Nephron progenitor cell (in vitro differentiated cells): ENCODE measurements at regions not wholly inside any gene's neighbourhood (a gene's known extent, or its start where the extent isn't known, plus 50 kb on each side); places are given as distances from the start of the nearest gene placed in this dataset.

Source experiments
- DNase-seq: peaks from one replicate; pipeline ENCODE4 v3.0.0; 2021
- H3K27ac Mint-ChIP-seq: 2 replicates; pipeline ENCODE4 v1.8.0; 2021; ENCODE audit warnings: mild to moderate bottlenecking, moderate library complexity, mixed read lengths
- H3K27me3 Mint-ChIP-seq: 2 replicates; pipeline ENCODE4 v1.8.0; 2021; ENCODE audit warnings: mild to moderate bottlenecking, low read depth, mixed read lengths; ENCODE audit not compliant: poor library complexity
- H3K36me3 Mint-ChIP-seq: 2 replicates; pipeline ENCODE4 v1.8.0; 2021; ENCODE audit warnings: low read depth, mixed read lengths
- H3K4me1 Mint-ChIP-seq: 2 replicates; pipeline ENCODE4 v1.8.0; 2021; ENCODE audit warnings: mixed read lengths
- H3K4me3 Mint-ChIP-seq: 2 replicates; pipeline ENCODE4 v1.8.0; 2021; ENCODE audit warnings: mild to moderate bottlenecking, moderate library complexity, mixed read lengths
- H3K9me3 Mint-ChIP-seq: 2 replicates; pipeline ENCODE4 v1.8.0; 2021; ENCODE audit warnings: mild to moderate bottlenecking, moderate library complexity, mixed read lengths
- CTCF ChIP-seq: fragments of 200-600 bp; sonication (generic); IDR thresholded peaks from 2 replicates; pipeline ENCODE4 v1.5.0; 2021; ENCODE audit warnings: antibody characterized with exemption

- no peaks in the 10 kb centered on the region for H3K36me3 Mint-ChIP-seq
- H3K4me1 Mint-ChIP-seq = no peaks in the 10 kb centered on the region
- no peak overlapping the region for H3K4me3 Mint-ChIP-seq
- H3K9me3 Mint-ChIP-seq = peaks cover 14% of the 10 kb centered on the region
- H3K27me3 Mint-ChIP-seq = no peaks in the 10 kb centered on the region
- TF ChIP-seq CTCF = no peak
- no peak overlapping the region for H3K27ac Mint-ChIP-seq
- DNase-seq = no peak
Observed at GRCh38 chr1:199545780-199546179, 481.7 kb upstream of the NR5A2 start.

GRCh38 chr1:199546323-199546722, 481.2 kb upstream of the NR5A2 start:
- Mint-ChIP-seq H3K4me3 (no peak overlapping the region), H3K27me3 (no peaks in the 10 kb centered on the region), H3K36me3 (no peaks in the 10 kb centered on the region), H3K27ac (no peak overlapping the region), H3K4me1 (no peaks in the 10 kb centered on the region), H3K9me3 (peaks cover 12% of the 10 kb centered on the region)
- no peak for TF ChIP-seq CTCF
- no peak for DNase-seq

GRCh38 chr1:199549421-199549820, 478.1 kb upstream of the NR5A2 start:
- H3K9me3 Mint-ChIP-seq = no peaks in the 10 kb centered on the region
- H3K36me3 Mint-ChIP-seq = no peaks in the 10 kb centered on the region
- H3K27me3 Mint-ChIP-seq = peaks cover 3% of the 10 kb centered on the region
- no peak overlapping the region for H3K27ac Mint-ChIP-seq
- no peak overlapping the region for H3K4me3 Mint-ChIP-seq
- no peak for DNase-seq
- no peaks in the 10 kb centered on the region for H3K4me1 Mint-ChIP-seq
- no peak for TF ChIP-seq CTCF

DNA sequence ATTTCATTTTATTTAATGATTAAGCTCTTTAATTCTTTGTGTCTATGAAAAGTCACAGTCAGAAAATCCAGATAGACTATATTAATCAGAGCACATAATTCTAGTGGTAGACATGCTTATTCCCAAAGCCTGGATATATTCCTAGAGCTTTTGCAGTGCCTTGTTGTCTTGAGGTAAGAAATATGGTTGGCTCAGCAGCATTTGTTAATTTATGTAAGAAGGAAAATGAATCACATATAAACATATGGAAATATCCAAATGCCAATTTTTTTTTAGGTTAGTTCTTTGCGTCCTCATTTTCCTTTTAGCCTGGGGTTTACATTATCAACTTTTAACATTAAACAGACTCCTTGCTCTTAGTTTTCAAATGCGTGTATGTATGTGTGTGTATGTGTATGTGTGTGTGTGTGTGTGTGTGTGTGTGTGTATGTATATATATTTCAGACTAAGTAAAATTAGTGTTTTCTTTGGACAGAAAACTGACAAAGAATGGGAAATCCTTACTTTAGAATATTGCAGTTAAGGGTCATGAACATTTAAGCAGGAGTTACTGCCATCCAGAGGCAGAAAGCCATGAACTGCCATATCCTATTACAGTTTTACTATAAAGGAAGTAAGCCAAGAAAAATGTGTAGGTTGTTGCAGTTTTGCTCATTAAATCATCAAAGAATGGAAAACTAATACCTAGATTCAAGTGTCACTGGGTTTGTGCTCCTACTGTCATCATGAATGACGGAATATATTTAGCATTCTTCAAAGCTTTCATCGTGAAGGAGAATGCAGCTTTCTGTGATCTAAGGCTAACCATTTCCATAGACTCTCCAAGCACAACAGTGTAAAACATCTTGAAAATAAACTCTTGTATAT, 477.1 kb upstream of the NR5A2 start:
- no peak for DNase-seq
- no peaks in the 10 kb centered on the region for H3K4me1 Mint-ChIP-seq
- H3K36me3 Mint-ChIP-seq = no peaks in the 10 kb centered on the region
- peaks cover 3% of the 10 kb centered on the region for H3K27me3 Mint-ChIP-seq
- H3K4me3 Mint-ChIP-seq = no peak overlapping the region
- peak overlapping the region; percentile 74 for H3K27ac Mint-ChIP-seq
- no peak for TF ChIP-seq CTCF
- H3K9me3 Mint-ChIP-seq = no peaks in the 10 kb centered on the region

DNA sequence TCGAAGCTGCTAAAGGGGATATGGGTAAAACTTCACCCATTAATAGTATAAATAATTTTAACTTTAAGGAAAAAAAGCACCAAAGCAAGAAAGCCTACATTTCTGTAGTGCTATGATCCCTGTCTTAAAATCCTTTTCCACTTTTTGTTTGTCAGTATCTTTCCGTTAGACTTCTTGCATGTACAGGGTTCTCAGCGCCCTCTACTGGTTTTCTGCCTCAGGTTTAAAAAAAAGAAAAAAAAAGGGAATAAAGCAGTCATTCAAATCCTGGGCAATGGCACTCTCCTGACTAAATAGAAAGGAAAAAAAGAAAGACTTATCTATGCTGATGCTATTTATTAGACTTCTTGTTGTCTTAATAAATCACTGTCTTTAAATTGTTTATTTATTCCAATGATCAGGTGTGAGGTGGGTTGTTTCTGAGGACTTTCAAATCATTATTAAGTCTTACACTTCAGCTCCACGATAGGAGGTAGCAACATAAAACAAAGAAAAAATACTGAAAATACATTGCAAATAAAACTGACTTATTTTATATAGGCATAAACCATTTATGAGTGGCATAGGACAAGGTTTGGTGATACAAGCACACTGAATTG, 475.4 kb upstream of the NR5A2 start:
- no peak overlapping the region for H3K4me3 Mint-ChIP-seq
- TF ChIP-seq CTCF = peak; percentile 83
- H3K27me3 Mint-ChIP-seq = peaks cover 3% of the 10 kb centered on the region
- H3K9me3 Mint-ChIP-seq = no peaks in the 10 kb centered on the region
- H3K36me3 Mint-ChIP-seq = no peaks in the 10 kb centered on the region
- peak; percentile 58 for DNase-seq
- no peaks in the 10 kb centered on the region for H3K4me1 Mint-ChIP-seq
- H3K27ac Mint-ChIP-seq = no peak overlapping the region
